ENCODE measurements at regions not wholly inside any gene's neighbourhood (a gene's known extent, or its start where the extent isn't known, plus 50 kb on each side); places are given as distances from the start of the nearest gene placed in this dataset.
A peak's percentile ranks its signal among the peaks of the same experiment; 100 is the strongest.
"Not testable (repeated sequence)": the region's sequence is repeated elsewhere in the genome, so short reads cannot be mapped to it uniquely, and the experiment has no call there.

DNA sequence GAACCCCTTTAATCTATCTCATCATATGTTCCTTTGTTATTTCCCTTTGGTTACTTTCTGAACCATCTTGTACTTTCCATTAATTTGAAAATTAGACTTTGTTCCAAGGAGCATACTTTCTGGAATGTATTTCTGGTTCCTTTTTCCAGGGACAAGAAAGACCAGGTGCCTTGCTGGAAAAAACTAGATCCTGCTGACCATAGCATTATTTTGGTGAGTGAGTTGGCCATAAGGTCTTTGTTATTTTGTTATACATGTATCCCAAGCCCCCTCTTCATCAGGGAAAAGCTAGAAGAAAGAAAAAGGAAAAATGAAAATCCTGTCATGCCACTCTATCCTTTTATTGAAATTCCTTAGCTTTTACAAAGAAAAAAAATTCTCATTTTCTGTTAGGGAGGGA is 228.1 kb upstream of the TFPI start:
- DNase-seq (ENCODE audit: low spot score), result no peak

DNA sequence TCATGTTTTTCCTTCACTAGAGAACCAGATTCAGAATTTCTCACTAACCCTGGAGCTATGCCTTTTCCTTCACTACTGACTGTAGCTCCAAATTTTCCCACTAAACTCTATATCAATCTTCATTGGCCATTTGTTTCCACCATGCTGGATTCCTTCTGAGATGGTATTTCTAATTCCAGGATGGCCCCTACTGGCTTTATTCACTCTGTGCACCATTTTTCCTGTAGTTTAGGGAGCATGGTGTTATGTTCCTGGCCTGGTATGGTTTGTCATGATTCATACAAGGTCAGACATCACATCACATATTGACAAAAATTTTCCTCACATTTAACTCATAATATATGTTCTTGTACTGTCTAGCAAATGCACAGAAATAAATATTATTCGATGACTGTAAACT is 229.2 kb upstream of the TFPI start:
- no peak for DNase-seq (ENCODE audit: low spot score)

DNA sequence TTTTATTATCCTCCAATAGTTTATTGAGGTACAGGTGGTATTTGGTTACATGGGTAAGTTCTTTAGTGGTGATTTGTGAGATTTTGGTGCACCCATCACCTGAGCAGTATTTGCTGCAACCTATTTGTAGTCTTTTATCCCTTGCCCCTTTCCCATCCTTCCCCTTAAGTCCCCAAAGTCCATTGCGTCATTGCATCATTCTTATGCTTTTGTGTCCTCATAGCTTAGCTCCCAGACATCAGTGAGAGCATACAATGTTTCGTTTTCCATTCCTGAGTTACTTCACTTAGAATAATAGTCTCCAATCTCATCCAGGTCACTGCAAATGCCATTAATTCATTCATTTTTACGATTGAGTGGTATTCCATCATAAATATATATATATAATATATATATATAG is 229.9 kb upstream of the TFPI start:
- not testable (repeated sequence) for DNase-seq (ENCODE audit: low spot score)

DNA sequence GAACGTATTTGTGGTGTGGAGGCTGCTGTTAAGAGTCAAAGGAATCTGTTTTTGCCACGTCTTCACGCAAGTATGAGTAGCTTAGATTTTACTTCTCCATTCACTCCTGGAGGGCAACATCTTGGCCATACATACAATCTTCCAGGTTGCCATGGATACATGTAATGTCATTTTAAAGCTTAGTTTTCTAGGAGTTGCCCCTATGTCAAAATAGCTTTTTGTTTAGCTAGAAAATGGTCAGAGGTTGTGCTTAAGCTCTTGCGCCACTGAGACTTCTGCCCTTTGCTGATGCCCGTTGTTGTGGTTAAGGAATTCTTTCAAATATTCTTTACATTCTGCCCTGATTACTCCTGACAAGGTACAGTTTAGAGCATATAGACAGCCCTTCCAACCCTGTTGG is 245.4 kb upstream of the TFPI start:
- no peak for DNase-seq (ENCODE audit: low spot score)

DNA sequence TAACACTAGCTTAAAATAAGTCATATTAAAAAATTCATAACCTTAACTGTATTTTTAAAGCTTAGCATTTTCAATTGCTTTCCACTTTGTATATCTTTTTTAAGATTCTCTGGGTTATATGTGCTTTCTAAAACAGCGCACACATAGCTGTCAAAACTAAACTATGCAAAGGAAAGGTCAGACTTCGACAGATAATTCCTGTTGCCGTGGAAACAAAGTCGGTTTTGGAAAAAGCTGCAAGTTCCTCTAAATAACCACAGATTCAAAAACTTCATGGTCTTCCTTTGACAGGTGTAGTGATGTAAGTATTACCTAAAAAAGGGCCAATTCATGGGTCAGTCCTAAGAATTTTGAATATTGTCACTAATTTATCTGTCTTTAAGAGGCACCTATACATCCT is 249.6 kb upstream of the TFPI start:
- DNase-seq (ENCODE audit: low spot score), result no peak

DNA sequence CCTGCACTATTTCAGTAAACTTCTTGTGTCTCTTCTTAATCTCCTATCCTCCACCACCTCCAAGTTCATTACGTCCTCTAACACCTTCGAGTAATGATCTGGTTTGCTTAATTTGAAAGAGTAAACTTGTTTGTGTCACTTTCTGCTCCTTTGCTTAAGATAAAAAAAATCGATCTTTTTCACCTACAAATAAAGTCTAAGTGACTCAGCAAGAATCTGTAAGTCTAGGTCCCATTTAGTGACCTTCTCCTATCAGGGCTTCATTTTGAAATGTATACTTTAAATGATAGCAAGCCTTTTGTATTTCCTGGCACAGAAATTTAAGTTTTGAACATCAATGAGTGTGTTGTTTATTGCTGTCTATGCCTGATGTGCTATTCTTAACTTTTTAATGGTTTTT is 260.9 kb upstream of the TFPI start:
- no peak for DNase-seq (ENCODE audit: low spot score)

DNA sequence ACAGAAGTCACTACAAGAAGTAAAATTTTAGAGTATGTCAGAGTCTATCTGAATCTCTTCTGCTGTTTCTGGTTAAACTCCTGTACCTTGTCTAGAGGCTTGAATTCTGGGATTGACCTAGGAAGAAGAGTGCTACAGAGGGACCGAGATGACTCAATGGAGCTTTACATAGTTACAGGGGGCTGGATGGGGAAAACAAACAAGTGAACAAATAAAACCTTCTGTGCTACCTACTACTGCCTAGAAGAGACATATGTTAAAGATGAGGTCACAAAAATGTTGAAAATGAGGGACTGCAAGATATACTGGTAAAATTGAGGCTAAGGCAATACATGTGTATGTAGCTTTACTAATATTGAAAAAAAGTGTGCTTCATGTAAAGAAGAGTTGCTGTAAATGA is 265.4 kb upstream of the TFPI start:
- no peak for DNase-seq (ENCODE audit: low spot score)

DNA sequence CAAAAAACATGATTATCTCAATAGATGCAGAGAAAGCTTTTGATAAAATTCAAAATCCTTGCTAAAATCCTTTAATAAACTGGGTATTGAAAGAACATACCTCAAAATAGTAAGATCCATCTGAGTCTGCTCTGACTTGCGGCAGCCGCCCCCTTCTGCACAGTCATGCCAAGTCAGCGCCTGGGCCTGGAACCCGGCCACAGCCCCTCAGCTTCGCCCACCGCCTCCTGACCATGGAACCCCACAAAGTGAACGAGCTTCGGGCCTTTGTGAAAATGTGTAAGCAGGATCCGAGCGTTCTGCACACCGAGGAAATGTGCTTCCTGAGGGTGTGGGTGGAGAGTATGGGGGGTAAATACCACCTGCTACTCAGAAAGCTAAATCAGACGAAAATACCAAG is 270.9 kb upstream of the TFPI start:
- DNase-seq (ENCODE audit: low spot score), result no peak

DNA sequence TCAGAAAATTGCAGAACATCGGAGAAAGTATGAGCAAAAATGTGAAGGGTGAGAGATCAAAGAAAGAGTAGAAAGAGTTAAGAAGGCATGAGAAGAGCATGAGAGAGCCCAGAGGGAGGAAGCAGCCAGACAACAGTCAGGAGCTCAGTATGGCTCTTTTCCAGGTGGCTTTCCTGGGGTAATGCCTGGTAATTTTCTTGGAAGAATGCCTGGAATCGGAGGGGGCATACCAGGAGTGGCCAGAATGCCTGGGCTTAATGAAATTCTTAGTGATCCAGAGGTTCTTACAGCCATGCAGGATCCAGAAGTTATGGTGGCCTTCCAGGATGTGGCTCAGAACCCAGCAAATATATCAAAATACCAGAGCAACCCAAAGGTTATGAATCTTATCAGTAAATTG is 271.8 kb upstream of the TFPI start:
- no peak for DNase-seq (ENCODE audit: low spot score)

DNA sequence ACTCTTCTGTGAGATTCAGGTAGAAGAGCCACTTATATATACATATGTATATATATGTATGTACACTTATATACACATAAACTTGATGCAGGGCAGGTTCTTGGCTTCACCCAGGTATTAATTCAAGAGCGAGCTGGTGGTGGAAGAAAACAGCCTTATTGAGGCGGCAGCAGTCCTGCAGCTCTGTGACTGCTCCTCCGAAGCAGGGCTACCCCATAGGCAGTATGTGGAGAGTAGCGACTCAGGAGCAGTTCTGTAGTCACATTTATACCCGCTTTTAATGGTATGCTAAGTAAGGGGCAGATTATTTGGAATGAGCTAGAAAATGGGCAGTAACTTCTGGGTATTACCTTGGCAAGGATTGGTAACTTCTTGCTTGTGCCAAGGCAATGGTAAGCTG is 280.6 kb upstream of the TFPI start:
- no peak for DNase-seq (ENCODE audit: low spot score)

DNA sequence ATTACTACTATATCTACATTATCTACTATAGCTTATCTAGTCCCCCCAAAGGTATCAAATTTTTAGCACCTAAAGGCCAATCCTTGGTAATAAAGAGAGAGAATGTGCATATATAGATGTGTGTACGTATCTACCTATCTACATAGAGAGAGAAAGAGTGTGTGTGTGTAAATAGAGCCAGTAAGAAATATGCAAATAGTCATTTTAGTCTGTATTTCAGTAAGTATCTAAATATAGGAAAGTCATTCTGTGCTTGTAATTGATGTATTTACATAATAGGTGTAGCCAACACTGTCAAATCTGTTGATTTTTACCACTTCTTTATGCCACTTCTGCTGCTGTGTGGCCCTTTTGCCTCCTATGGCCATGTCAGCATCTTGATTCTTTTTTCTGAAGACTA is 284.5 kb upstream of the TFPI start:
- DNase-seq (ENCODE audit: low spot score), result no peak

DNA sequence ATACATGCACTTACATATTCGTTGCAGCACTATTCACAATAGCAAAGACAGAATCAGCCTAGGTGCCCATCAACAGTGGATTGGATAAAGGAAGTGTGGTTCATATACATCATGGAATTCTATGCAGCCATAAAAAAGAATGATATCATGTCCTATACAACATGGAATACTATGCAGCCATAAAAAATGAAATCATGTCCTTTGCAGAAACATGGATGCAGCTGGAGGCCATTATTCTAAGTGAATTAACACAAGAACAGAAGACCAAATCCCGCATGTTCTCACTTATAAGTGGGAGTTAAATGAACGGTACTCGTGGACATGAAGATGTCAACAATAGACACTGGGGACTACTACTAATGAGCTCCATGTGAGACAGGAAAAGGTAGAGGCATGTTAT is 288.1 kb upstream of the TFPI start:
- no peak for DNase-seq (ENCODE audit: low spot score)

DNA sequence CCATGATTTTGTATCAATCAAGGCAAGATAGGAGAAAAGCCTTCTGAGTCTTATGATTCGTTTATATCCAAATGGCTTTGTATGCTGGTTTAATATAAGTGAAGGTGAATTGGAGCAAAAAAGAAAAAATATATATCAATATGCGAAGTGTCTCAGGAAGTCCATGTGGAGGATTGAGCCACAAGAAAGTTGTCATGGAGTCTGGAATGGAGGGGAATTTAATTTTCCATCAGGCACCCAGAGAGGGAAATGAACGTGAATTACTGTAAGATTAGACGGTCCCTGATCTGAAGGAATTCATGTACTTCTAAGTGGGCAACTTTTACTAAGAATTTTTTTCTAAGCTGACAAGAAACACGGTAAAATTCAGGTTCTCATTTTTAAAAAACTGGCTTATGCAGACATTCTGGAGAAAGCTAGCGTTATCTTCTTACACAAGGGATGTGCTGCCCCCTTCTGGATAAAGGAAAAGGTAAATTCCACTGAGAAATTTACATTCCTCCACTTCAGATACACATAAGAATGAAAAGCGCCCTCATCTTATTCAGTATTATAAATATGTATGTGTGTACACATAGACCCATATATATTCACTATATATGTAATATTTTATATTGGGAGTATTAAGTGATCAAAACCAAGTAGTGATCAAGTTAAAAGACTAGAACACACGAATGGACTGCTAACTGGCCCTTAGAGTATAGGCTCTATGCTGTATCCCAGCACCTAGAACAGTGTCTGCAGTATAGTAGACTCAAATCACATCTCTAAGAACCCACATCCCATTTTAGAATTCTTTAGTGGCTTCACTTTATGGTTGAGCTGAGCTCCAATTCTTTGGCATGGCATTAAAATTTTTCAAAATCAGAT is 289.0 kb upstream of the TFPI start:
- DNase-seq (ENCODE audit: low spot score), result no peak

DNA sequence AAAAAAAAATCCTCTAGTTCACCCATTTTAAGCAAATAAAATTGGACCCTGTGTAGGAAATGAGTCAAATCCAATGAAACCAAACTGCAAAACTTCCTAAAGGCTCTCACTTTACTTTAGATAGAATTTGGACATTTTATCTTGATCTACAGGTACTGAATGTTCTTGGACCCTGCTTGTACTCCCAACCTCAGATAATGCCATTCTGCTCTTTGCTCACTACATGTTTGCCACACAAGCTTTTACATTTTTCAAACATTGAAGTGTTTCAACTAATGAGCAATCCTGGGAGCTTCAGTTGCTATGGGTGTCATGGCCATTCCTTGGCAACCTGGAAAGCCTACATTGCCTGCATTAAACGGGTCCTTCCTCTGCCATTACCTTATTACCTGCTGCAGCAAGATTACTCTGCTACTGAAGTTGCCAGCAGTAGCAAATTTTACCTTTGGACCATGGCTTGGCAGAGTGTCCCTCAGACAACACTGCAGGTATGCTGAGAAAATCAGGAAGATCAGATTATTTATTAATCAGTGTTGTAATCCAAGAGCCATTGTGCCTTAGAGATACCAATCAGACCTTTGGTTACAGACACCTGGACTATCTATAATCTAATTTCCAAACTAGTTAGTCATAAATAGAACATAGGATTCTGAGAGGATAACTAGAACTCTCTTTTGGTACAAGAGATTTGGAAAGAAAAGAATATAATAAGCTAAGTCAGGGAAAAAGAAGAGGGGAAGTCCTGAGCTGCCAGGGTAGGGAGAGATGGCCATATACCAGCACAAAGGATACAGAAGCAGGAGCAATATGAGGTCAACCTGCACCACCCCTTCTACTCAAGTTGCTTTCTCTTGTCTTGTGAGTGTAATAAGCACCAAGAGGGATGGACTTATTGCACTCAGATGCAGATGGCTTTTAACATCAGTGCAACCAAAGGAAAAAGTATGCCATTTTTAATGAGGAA is 293.3 kb upstream of the TFPI start:
- peak; percentile 72 for DNase-seq (ENCODE audit: low spot score)

DNA sequence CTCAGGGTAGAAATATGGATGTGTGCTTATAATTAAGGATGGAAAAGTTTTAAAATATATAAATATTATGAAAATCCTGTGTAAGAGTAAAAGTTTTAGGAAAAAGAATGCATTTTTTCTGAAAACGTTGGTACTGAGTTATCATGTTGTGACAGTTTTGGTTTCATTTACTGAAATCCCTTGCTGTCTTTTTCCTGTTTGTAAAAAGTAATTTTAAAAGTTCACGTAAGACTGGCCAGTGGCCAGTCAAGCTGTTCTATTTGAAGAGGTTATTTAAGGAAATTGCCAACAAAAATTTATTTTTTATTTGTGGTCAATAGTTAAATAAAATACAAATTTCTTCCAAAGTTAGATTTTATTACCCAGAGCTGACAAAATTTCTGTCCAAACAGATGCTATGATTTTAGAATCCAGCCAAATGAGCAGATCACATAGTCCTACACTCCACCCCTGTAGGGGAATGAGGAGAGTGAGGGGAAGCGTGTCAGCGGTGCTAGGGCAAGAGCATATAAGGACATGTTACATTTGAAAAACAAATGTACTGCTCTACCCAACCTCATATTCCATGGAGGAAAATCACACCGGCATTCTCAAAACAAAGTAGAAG is 297.8 kb upstream of the TFPI start:
- no peak for DNase-seq (ENCODE audit: low spot score)

DNA sequence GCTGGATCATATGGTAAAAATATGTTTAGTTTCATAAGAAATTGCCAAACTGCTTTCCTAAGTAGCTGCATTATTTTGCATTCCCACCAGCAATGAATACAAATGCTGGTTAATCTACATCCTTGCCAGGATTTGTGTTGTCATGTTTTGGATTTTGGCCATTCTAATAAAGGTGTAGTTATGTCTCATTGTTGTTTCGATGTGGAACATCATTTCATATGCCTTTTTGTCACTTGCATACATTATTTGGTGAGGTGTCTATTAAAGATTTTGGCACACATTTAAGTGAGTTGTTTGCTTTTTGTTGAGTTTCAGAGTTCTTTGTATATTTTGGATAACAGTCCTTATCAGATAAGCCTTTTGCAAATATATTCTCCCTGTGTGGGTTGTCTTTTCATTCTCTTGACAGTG is 299.2 kb upstream of the TFPI start:
- no peak for DNase-seq (ENCODE audit: low spot score)

DNA sequence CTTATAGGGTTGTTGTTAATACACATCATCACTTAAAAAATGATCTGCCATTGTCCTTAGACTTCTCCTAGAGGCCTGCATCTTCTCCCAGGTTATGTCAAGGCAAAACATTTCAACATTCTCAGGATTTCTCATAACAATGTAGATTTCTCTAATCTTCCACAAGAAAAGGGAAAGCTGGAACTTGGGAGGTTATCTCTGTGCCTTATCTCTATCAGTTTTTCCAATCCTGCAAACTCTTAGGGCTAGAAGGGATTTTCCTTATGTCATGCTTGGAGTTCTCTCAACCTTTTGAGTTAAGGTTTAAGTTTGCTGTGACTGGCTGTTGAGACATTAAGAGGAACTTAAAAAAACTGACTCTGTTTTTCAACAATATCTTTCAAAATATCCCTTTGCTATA is 300.6 kb upstream of the TFPI start:
- DNase-seq (ENCODE audit: low spot score), result no peak

DNA sequence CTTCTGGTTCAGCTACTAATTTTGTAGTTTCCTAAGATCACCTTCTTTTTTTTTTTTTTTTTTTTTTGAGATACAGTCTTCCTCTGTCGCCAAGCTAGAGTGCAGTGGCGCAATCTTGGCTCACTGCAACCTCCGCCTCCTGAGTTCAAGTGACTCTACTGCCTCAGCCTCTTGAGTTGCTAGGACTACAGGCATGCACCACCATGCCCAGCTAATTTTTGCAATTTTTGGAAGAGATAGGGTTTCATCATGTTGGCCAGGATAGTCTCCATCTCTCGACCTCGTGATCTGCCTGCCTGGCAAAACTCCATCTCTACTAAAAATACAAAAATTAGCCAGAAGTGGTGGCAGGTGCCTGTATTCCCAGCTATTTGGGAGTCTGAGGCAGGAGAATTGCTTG is 301.5 kb upstream of the TFPI start:
- DNase-seq (ENCODE audit: low spot score), result no peak

DNA sequence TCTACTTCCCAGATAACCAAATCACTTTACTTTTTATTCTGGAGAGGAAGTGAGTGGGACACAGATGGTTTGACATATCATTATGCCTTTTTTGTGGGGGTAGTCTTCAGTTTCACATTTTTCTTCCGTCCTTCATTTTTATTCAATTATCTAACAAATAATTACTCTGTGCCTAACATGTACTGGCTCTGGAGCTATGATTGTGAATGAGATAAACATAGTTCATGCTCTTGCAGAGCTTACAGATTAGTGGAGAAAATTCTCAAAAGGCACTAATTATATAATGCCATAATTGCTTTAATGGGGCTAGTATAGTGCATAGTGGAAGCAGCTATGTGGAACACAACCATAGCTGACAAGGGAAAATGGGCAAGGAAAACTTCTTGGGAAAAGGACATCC is 303.6 kb upstream of the TFPI start:
- no peak for DNase-seq (ENCODE audit: low spot score)

DNA sequence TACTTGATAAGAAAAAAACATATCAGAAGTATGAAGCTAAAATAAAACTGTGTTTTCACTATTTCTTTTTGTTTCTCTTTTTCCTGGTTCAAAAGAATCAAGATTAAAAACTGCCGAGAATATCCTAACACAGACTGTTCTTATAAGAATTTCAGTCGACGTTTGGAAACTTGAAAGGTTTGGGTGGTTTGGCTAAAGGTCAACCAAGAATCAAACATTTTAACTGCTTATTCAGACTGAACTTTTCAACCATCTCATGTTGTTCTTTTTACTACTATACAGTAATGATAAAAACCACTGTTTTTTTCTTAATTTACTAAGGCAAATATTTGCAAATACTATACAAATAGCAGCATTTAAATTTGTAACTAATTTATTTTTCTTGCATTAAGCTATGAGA is 308.5 kb upstream of the TFPI start:
- no peak for DNase-seq (ENCODE audit: low spot score)

DNA sequence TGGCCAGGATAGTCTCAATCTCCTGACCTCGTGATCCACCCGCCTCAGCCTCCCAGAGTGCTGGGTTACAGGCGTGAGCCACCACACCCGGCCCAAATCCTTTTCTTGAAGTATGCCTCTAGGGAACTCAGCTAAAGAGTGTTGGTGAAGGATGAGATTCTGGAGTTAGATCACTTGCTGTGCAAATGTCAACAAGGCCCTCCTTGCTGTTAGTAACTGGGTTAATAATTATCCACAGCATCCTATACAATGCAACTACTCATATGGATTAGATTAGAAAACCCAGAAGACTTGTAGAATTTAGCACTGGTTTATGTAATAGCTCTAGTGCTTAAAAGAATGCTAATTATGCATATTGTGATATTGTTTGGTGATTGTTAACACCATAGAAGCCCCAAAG is 310.8 kb upstream of the TFPI start:
- no peak for DNase-seq (ENCODE audit: low spot score)

DNA sequence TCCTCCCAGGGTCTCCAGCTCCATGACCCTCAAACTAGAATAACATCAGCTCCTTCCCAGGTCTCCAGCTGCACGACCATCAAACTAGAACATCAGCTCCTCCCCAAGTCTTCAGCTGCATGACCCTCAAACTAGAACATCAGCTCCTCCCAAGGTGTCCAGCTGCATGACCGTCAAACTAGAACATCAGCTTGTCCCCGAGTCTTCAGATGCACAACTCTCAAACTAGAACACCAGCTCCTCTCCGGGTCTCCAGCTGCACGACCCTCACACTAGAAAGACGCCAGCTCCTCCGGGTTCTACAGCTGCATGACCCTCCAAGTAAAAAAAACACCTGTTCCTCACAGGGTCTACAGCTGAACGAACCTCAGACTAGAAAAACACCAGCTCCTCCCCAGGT is 312.9 kb upstream of the TFPI start:
- DNase-seq (ENCODE audit: low spot score), result no peak

DNA sequence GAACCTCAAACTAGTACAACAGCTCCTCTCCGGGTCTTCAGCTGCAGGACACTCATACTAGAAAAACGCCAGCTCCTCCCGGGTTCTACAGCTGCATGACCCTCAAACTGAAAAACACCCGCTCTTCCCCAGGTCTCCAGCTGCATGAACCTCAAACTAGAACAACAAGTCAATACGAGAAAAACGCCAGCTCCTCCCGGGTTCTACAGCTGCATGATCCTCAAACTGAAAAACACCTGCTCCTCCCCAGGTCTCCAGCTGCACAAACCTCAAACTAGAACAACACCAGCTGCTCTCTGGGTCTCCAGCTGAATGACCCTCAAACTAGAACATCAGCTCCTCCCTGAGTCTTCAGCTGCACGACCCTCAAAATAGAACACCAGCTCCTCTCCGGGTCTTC is 315.0 kb upstream of the TFPI start:
- DNase-seq (ENCODE audit: low spot score), result no peak
